ENCODE measurements at regions not wholly inside any gene's neighbourhood (a gene's known extent, or its start where the extent isn't known, plus 50 kb on each side); places are given as distances from the start of the nearest gene placed in this dataset.

GRCh38 chr1:95744731-95745130 is 510.7 kb downstream of the RWDD3 start:
- TF ChIP-seq CTCF (IDR thresholded peaks at IDR 0.05; ENCODE audit: insufficient read depth, low read length, poor library complexity, severe bottlenecking) (no peak), EZH2phosphoT487 (conservative IDR thresholded peaks at IDR 0.05; ENCODE audit: low read length) (no peak)
- H3K27me3 ChIP-seq (ENCODE audit: low read length): no peaks in the 10 kb centered on the region

GRCh38 chr1:95752515-95753381 is 518.7 kb downstream of the RWDD3 start:
- no peaks in the 10 kb centered on the region for H3K27me3 ChIP-seq (ENCODE audit: low read length)
- H4K20me1 ChIP-seq (ENCODE audit: low read depth, low read length): no peaks in the 10 kb centered on the region
- TF ChIP-seq CTCF (IDR thresholded peaks at IDR 0.05; ENCODE audit: insufficient read depth, low read length, poor library complexity, severe bottlenecking) (no peak), EZH2phosphoT487 (conservative IDR thresholded peaks at IDR 0.05; ENCODE audit: low read length) (no peak)
- H3K9ac ChIP-seq (ENCODE audit: low read length): no peak overlapping the region
- H3K36me3 ChIP-seq (ENCODE audit: low read length): no peaks in the 10 kb centered on the region
- no peaks in the 10 kb centered on the region for H3K9me2 ChIP-seq (replicated peaks; ENCODE audit: insufficient read depth, low read length)
- no peak overlapping the region for H3K4me3 ChIP-seq (ENCODE audit: insufficient read depth, low read length, poor library complexity, severe bottlenecking)
- H3F3A ChIP-seq (ENCODE audit: insufficient read depth): no peaks in the 10 kb centered on the region
- no peaks in the 10 kb centered on the region for H3K79me2 ChIP-seq (ENCODE audit: insufficient read depth, low read length)
- H3K4me2 ChIP-seq (ENCODE audit: low read depth, low read length, poor library complexity, severe bottlenecking): no peak overlapping the region
- no peak overlapping the region for H3K27ac ChIP-seq (ENCODE audit: low read depth, low read length)
- H3K9me3 ChIP-seq (ENCODE audit: insufficient read depth, low read length): no peaks in the 10 kb centered on the region
- no peak overlapping the region for H2AFZ ChIP-seq (ENCODE audit: low read depth, low read length, severe bottlenecking)

More at GRCh38 chr1:95744731-95745130, 510.7 kb downstream of the RWDD3 start:
- Histone ChIP-seq H3K4me2 (ENCODE audit: low read depth, low read length, poor library complexity, severe bottlenecking) (no peak overlapping the region), H2AFZ (ENCODE audit: low read depth, low read length, severe bottlenecking) (no peak overlapping the region), H3K4me3 (ENCODE audit: insufficient read depth, low read length, poor library complexity, severe bottlenecking) (no peak overlapping the region), H3K36me3 (ENCODE audit: low read length) (no peaks in the 10 kb centered on the region), H3K79me2 (ENCODE audit: insufficient read depth, low read length) (no peaks in the 10 kb centered on the region), H4K20me1 (ENCODE audit: low read depth, low read length) (no peaks in the 10 kb centered on the region), H3K9me3 (ENCODE audit: insufficient read depth, low read length) (no peaks in the 10 kb centered on the region), H3F3A (ENCODE audit: insufficient read depth) (no peaks in the 10 kb centered on the region), H3K9ac (ENCODE audit: low read length) (no peak overlapping the region), H3K9me2 (replicated peaks; ENCODE audit: insufficient read depth, low read length) (no peaks in the 10 kb centered on the region), H3K27ac (ENCODE audit: low read depth, low read length) (no peak overlapping the region)

GRCh38 chr1:95753382-95754016 is 519.5 kb downstream of the RWDD3 start:
- H4K20me1 ChIP-seq (ENCODE audit: low read depth, low read length): no peaks in the 10 kb centered on the region
- H2AFZ ChIP-seq (ENCODE audit: low read depth, low read length, severe bottlenecking): no peak overlapping the region
- H3K9ac ChIP-seq (ENCODE audit: low read length): no peak overlapping the region
- no peak overlapping the region for H3K4me3 ChIP-seq (ENCODE audit: insufficient read depth, low read length, poor library complexity, severe bottlenecking)
- H3K27ac ChIP-seq (ENCODE audit: low read depth, low read length): no peak overlapping the region
- no peaks in the 10 kb centered on the region for H3K36me3 ChIP-seq (ENCODE audit: low read length)
- H3K9me2 ChIP-seq (replicated peaks; ENCODE audit: insufficient read depth, low read length): no peaks in the 10 kb centered on the region
- no peaks in the 10 kb centered on the region for H3K9me3 ChIP-seq (ENCODE audit: insufficient read depth, low read length)
- no peak overlapping the region for H3K4me2 ChIP-seq (ENCODE audit: low read depth, low read length, poor library complexity, severe bottlenecking)
- H3K79me2 ChIP-seq (ENCODE audit: insufficient read depth, low read length): no peaks in the 10 kb centered on the region
- TF ChIP-seq CTCF (IDR thresholded peaks at IDR 0.05; ENCODE audit: insufficient read depth, low read length, poor library complexity, severe bottlenecking) (no peak), EZH2phosphoT487 (conservative IDR thresholded peaks at IDR 0.05; ENCODE audit: low read length) (no peak)
- no peaks in the 10 kb centered on the region for H3F3A ChIP-seq (ENCODE audit: insufficient read depth)
- no peaks in the 10 kb centered on the region for H3K27me3 ChIP-seq (ENCODE audit: low read length)
